ENCODE measurements at regions not wholly inside any gene's neighbourhood (a gene's known extent, or its start where the extent isn't known, plus 50 kb on each side); places are given as distances from the start of the nearest gene placed in this dataset.

DNA sequence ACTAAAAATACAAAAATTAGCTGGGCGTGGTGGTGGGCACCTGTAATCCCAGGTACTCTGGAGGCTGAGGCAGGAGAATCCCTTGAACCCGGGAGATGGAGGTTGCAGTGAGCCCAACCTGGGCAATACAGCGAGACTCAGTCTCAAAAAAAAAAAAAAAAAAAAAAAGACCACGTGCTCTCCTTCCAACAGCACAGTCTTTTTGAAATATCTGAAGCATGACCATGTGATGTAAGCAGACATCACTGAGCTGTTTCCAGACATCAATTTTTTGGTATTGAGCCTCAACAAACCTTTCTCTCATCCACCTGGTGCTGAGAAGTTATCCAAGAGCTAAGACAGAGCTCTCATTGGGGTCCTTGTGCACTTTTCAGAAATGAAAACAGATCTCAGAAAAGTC is 249.2 kb downstream of the FOXA2 start:
- no peaks in the 10 kb centered on the region for H3K27me3 ChIP-seq (ENCODE audit: control insufficient read depth, insufficient read depth, low read length)
- H3K9ac ChIP-seq: no peak overlapping the region
- TF ChIP-seq, protein P1, sequence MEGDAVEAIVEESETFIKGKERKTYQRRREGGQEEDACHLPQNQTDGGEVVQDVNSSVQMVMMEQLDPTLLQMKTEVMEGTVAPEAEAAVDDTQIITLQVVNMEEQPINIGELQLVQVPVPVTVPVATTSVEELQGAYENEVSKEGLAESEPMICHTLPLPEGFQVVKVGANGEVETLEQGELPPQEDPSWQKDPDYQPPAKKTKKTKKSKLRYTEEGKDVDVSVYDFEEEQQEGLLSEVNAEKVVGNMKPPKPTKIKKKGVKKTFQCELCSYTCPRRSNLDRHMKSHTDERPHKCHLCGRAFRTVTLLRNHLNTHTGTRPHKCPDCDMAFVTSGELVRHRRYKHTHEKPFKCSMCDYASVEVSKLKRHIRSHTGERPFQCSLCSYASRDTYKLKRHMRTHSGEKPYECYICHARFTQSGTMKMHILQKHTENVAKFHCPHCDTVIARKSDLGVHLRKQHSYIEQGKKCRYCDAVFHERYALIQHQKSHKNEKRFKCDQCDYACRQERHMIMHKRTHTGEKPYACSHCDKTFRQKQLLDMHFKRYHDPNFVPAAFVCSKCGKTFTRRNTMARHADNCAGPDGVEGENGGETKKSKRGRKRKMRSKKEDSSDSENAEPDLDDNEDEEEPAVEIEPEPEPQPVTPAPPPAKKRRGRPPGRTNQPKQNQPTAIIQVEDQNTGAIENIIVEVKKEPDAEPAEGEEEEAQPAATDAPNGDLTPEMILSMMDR (IDR thresholded peaks at IDR 0.05): no peak
- H2AFZ ChIP-seq: no peak overlapping the region
- H3K4me1 ChIP-seq: no peaks in the 10 kb centered on the region
- H3K79me2 ChIP-seq: no peaks in the 10 kb centered on the region
- H3K4me2 ChIP-seq (ENCODE audit: low read length): no peak overlapping the region
- no peak overlapping the region for H3K27ac ChIP-seq
- no peak overlapping the region for H3K4me3 ChIP-seq (ENCODE audit: low read depth, low read length)
- H3K9me3 ChIP-seq (ENCODE audit: control insufficient read depth, low read length): no peaks in the 10 kb centered on the region
- no peaks in the 10 kb centered on the region for H3K36me3 ChIP-seq (ENCODE audit: control insufficient read depth, insufficient read depth, low read length)

DNA sequence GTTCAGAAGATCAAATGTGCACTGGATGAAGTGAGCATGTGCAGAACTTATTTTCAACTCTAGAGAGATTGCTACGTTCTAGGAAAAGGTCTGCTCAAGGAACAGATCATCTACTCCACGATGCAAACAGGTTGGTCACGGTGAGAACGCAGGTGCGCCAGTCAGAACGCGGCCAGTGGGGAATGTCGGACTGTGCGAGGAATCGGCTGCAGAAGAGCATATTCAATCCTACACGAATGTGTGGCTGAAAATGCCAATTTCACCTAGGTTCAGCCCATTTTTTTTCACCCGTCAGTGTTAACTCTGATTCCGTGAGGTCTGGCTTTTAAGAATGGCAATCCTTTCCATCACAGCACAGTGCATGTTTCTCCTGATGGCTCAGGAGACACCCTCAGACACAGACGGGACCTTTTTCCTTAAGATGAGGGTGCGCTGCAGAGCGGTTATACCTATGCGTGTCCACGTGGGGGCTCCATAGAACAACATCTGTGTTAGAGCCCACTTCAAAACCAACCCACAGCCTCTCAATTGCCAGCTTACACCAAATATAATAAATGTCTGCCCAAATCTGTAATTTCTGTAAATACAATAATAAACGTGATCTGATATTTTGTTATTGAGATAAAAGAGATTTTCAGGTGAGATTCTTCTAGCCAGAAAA is 250.4 kb downstream of the FOXA2 start:
- H3K4me3 ChIP-seq (ENCODE audit: low read depth, low read length): no peak overlapping the region
- H3K27me3 ChIP-seq (ENCODE audit: control insufficient read depth, insufficient read depth, low read length): no peaks in the 10 kb centered on the region
- no peak overlapping the region for H3K27ac ChIP-seq
- no peaks in the 10 kb centered on the region for H3K36me3 ChIP-seq (ENCODE audit: control insufficient read depth, insufficient read depth, low read length)
- TF ChIP-seq, protein P1 (IDR thresholded peaks at IDR 0.05): peak; percentile 70
- no peaks in the 10 kb centered on the region for H3K79me2 ChIP-seq
- no peak overlapping the region for H3K9ac ChIP-seq
- no peaks in the 10 kb centered on the region for H3K4me1 ChIP-seq
- H3K4me2 ChIP-seq (ENCODE audit: low read length): no peak overlapping the region
- H3K9me3 ChIP-seq (ENCODE audit: control insufficient read depth, low read length): no peaks in the 10 kb centered on the region
- H2AFZ ChIP-seq: no peak overlapping the region

DNA sequence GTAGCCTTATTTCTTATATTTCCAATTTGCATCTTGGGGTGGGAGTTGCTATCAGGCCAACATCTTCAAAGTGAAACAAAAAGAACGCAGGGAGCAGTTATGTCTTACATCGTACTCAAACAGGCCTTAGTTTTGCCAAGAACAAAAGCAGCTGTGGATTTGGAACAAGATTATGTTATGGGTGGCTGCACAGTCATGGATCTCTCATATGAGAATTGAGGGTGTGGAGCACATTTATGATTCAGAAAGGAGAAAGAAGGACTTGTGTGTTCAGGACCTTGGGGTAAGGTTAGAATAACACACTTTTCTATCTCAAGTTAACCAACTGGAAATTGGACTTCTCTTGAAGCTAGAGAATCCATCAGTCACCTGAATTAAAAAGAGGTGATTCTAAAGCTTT is 259.9 kb downstream of the FOXA2 start:
- no peaks in the 10 kb centered on the region for H3K27me3 ChIP-seq (ENCODE audit: control insufficient read depth, insufficient read depth, low read length)
- H3K4me1 ChIP-seq: no peaks in the 10 kb centered on the region
- no peak overlapping the region for H3K4me3 ChIP-seq (ENCODE audit: low read depth, low read length)
- H3K4me2 ChIP-seq (ENCODE audit: low read length): no peak overlapping the region
- H3K27ac ChIP-seq: no peak overlapping the region
- no peak overlapping the region for H3K9ac ChIP-seq
- no peak overlapping the region for H2AFZ ChIP-seq
- no peaks in the 10 kb centered on the region for H3K79me2 ChIP-seq
- TF ChIP-seq, protein P1 (IDR thresholded peaks at IDR 0.05): no peak
- H3K36me3 ChIP-seq (ENCODE audit: control insufficient read depth, insufficient read depth, low read length): no peaks in the 10 kb centered on the region
- no peaks in the 10 kb centered on the region for H3K9me3 ChIP-seq (ENCODE audit: control insufficient read depth, low read length)

DNA sequence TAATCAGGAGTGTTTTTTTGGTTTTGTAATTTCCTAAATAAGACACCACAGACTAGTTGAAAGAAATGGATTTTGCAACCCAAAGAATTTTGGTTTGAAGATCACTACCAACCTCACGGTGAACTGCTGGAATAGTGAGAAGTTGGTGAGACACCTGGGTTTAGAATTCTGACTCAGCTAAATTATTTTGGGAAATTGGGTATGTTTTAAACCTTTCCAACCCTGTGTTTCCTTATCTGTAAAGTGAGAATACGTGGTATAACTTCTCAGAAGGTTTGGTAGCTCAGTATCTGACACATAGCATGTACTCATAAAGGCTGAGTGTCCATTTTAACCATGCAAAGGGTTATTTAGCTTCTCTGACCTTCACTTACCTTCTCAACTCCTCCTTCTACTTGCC is 261.9 kb downstream of the FOXA2 start:
- Histone ChIP-seq H3K4me3 (ENCODE audit: low read depth, low read length) (no peak overlapping the region), H3K27ac (no peak overlapping the region), H3K9ac (no peak overlapping the region), H3K4me1 (no peaks in the 10 kb centered on the region), H3K4me2 (ENCODE audit: low read length) (no peak overlapping the region), H2AFZ (no peak overlapping the region), H3K27me3 (ENCODE audit: control insufficient read depth, insufficient read depth, low read length) (no peaks in the 10 kb centered on the region), H3K36me3 (ENCODE audit: control insufficient read depth, insufficient read depth, low read length) (no peaks in the 10 kb centered on the region), H3K79me2 (no peaks in the 10 kb centered on the region), H3K9me3 (ENCODE audit: control insufficient read depth, low read length) (no peaks in the 10 kb centered on the region)
- TF ChIP-seq, protein P1 (IDR thresholded peaks at IDR 0.05): no peak

DNA sequence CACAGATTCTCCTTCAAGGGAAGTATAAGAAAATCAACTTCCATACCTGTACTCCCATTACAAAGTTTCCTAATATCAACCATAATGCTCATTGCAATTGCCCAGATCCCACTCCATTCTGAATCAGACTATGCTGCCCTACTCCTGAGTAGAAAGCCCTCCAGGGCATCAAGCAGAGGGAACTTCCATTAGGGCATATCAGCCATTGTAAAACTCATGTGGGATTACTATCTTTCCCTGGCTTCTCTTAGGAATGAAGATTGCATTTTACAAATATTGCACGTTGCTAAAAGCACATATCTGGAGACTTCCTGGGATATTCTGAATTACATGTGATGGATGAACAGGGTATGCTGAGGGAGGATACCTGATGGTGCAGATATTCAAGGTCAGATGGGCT is 263.2 kb downstream of the FOXA2 start:
- Histone ChIP-seq H3K27me3 (ENCODE audit: control insufficient read depth, insufficient read depth, low read length) (no peaks in the 10 kb centered on the region), H2AFZ (no peak overlapping the region), H3K4me2 (ENCODE audit: low read length) (no peak overlapping the region), H3K36me3 (ENCODE audit: control insufficient read depth, insufficient read depth, low read length) (no peaks in the 10 kb centered on the region), H3K4me1 (no peaks in the 10 kb centered on the region), H3K9me3 (ENCODE audit: control insufficient read depth, low read length) (no peaks in the 10 kb centered on the region), H3K9ac (no peak overlapping the region), H3K4me3 (ENCODE audit: low read depth, low read length) (no peak overlapping the region), H3K27ac (no peak overlapping the region), H3K79me2 (no peaks in the 10 kb centered on the region)
- TF ChIP-seq, protein P1 (IDR thresholded peaks at IDR 0.05): no peak

Data from parathyroid adenoma (tissue), 2 donors.